NCI-H2227 (cell line): ENCODE measurements at regions not wholly inside any gene's neighbourhood (a gene's known extent, or its start where the extent isn't known, plus 50 kb on each side); places are given as distances from the start of the nearest gene placed in this dataset.
A peak's percentile ranks its signal among the peaks of the same experiment; 100 is the strongest.
"Not testable (repeated sequence)": the region's sequence is repeated elsewhere in the genome, so short reads cannot be mapped to it uniquely, and the experiment has no call there.

Experiments
- DNase-seq: peaks from one replicate; lab custom pipeline; 2025; ENCODE audit not compliant: unreplicated experiment; lab: John Stamatoyannopoulos, UW

- DNase-seq, result no peak
These were observed 163.7 kb upstream of the CLEC14A start for GRCh38 chr14:38419579-38419978.

- DNase-seq, result no peak
These were observed 156.8 kb upstream of the CLEC14A start for GRCh38 chr14:38412654-38413053.

- no peak for DNase-seq
These were observed 154.5 kb upstream of the CLEC14A start for GRCh38 chr14:38410442-38410841.

GRCh38 chr14:38409071-38409705 lies 153.3 kb upstream of the CLEC14A start:
- no peak for DNase-seq

- DNase-seq, result no peak
These were observed 150.2 kb upstream of the CLEC14A start for GRCh38 chr14:38405851-38406635.

- DNase-seq, result no peak
These were observed 148.7 kb upstream of the CLEC14A start for GRCh38 chr14:38404616-38405015.

- no peak for DNase-seq
These were observed 148.2 kb upstream of the CLEC14A start for GRCh38 chr14:38404100-38404541.

- DNase-seq, result no peak
These were observed 144.9 kb upstream of the CLEC14A start for GRCh38 chr14:38400751-38401150.

GRCh38 chr14:38399652-38400051 lies 143.8 kb upstream of the CLEC14A start:
- DNase-seq, result no peak

GRCh38 chr14:38394767-38395166 lies 138.9 kb upstream of the CLEC14A start:
- no peak for DNase-seq

GRCh38 chr14:38394064-38394463 lies 138.2 kb upstream of the CLEC14A start:
- no peak for DNase-seq

DNA sequence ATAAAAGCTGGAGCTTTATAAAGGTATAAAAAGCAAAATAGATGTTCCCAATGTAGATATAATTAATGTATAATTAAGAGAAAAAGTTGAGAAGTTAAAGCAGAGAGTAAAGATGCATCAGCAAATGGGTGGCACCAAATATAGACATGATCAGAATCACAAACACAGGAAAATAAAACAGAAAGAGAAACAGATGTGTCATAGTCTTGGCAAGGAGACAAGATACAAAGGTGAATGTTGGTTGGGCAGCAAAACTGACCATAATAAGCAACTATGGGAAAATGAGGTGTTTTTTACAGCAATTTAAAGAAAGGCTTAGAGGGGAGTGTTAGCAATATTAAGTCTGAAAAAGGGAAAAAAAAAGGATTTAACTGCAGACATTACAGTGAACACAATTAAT lies 135.4 kb upstream of the CLEC14A start:
- DNase-seq, result no peak

- no peak for DNase-seq
These were observed 133.8 kb upstream of the CLEC14A start for GRCh38 chr14:38389681-38390080.

GRCh38 chr14:38387821-38388220 lies 131.9 kb upstream of the CLEC14A start:
- no peak for DNase-seq

DNA sequence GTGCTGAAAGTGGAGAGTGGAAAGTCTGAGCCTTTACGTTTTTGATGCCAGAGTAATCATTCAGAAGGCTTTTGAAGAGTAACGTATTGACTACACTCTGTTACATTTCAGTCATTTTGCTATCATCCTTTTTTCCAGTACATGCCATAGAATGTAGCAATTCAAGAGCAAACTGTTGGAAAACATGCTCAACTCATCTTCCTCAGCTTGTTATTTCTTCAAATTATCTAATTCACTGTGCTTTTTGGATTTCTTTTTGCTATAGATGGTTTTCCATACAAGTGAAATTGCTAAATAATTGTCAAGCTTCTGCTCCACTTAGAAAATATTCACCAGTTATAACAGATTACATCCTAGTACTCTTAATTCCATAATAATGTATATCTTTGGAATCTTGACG lies 129.9 kb upstream of the CLEC14A start:
- no peak for DNase-seq

DNA sequence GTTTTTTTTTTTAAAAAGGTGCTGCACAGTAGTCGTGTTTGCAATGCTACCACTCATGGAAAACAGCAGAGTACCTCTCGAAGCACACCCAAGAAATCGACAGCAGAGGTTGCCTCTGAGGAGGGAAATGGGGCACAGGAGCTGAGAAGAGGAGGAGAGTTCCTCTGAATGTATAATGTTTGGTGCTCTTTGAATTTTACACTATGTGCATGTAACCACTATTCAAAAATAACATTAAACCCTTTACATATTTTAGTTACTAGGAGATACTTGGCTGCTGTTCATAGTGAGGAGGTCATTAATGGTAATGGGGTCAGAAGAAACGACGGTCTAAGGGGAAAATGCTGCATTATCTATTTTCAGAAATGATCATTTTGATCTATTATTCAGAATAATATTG lies 129.4 kb upstream of the CLEC14A start:
- DNase-seq, result no peak

DNA sequence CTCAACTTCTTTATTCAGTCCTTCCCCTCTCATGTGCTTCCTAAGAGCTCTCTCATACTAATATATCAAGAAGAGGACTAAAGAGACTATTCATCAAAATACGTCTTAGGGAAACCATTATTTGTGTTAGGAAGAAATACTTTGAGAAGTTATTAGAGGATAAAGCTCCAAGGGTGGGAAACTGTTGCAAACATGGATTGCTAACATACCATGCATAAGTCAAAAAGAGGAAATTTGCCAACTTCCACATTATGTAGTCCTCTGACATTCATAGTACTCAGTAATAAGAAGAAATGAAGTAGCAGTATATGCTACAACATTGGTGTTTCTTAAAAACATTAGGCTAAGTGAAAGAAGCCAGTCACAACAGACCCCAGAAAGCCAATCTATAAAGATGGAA lies 128.8 kb upstream of the CLEC14A start:
- no peak for DNase-seq

- peak; percentile 2 for DNase-seq
These were observed 112.0 kb upstream of the CLEC14A start for GRCh38 chr14:38367922-38368321.

DNA sequence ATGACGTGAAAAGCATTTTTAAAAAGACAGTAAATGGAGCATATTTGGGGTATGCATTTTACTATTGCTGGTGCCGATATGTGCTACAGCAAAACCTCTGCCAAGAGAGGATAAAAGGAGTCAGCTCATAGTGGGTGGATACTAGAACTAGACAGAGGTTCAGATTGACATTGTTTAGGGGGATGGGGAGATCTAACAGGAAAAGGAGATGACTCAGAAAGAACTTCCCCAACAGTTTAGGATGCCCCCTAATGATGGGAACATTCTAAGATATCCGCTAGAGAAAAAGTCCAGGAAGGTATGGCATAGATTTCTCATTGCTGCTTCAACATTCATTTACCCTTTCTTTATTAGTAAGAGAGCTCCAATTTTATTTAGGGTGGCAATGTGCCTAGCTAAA lies 110.5 kb upstream of the CLEC14A start:
- no peak for DNase-seq

- no peak for DNase-seq
These were observed 107.3 kb upstream of the CLEC14A start for GRCh38 chr14:38363217-38363616.

DNA sequence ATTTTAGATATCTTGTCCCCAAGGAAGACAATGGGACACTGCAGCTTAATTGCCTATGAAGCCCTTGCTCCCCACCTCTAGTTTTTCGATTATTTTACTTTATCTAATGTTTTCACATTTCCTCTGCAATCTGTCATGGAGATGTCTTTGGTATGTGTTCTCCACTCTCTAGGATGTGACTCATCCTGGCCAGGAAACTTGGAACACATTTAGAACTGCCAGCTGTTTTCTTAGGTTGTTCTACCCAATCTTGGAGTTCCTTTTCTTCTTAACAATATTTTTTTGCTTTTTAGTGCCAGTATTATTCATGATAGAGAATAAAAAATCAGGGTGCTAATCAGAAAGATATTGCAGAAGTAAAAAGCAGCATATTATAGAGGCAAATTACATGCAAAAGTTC lies 101.7 kb upstream of the CLEC14A start:
- DNase-seq, result no peak

GRCh38 chr14:38355473-38355872 lies 99.6 kb upstream of the CLEC14A start:
- DNase-seq, result not testable (repeated sequence)

GRCh38 chr14:38350102-38350501 lies 94.2 kb upstream of the CLEC14A start:
- DNase-seq, result no peak
